ENCODE measurements at regions not wholly inside any gene's neighbourhood (a gene's known extent, or its start where the extent isn't known, plus 50 kb on each side); places are given as distances from the start of the nearest gene placed in this dataset.

- TF ChIP-seq POLR2A (IDR thresholded peaks at IDR 0.05), result no peak
- TF ChIP-seq CTCF (IDR thresholded peaks at IDR 0.05), result no peak
Observed at GRCh38 chr2:204191574-204191973, 255.0 kb downstream of the ICOS start.
